Activated CD4-positive, alpha-beta memory T cell treated with anti-CD3 and anti-CD28 coated beads, Interleukin-2, amount 10 ng/mL, durations not matched to agents 7 days and 5 days (primary cell): ENCODE measurements at regions not wholly inside any gene's neighbourhood (a gene's known extent, or its start where the extent isn't known, plus 50 kb on each side); places are given as distances from the start of the nearest gene placed in this dataset.
"Not testable (repeated sequence)": the region's sequence is repeated elsewhere in the genome, so short reads cannot be mapped to it uniquely, and the experiment has no call there.

Experiments
- CTCF ChIA-PET: fragments of 350-600 bp; sonication (Branson Sonifier 250); formaldehyde crosslinking; loops from one replicate; lab custom pipeline; 2021; ENCODE audit warnings: antibody characterized with exemption, inconsistent platforms; lab: Charles Lee
- POLR2A ChIA-PET: fragments of 350-600 bp; sonication (Branson Sonifier 250); formaldehyde crosslinking; loops from one replicate; lab custom pipeline; 2021; ENCODE audit warnings: antibody characterized with exemption; lab: Charles Lee
- DNase-seq: peaks from one replicate; pipeline ENCODE4 v3.0.0-alpha.2; 2020
- H3K27ac Mint-ChIP-seq: one replicate; pipeline ENCODE4 v1.8.0; 2021; ENCODE audit warnings: mild to moderate bottlenecking, mixed read lengths
- H3K27me3 Mint-ChIP-seq: one replicate; pipeline ENCODE4 v1.8.0; 2021; ENCODE audit warnings: mixed read lengths
- H3K36me3 Mint-ChIP-seq: one replicate; pipeline ENCODE4 v1.8.0; 2021; ENCODE audit warnings: low read depth, mixed read lengths
- H3K4me1 Mint-ChIP-seq: one replicate; pipeline ENCODE4 v1.8.0; 2021; ENCODE audit warnings: mixed read lengths
- H3K4me3 Mint-ChIP-seq: one replicate; pipeline ENCODE4 v1.8.0; 2021; ENCODE audit warnings: mild to moderate bottlenecking, mixed read lengths
- H3K9me3 Mint-ChIP-seq: one replicate; pipeline ENCODE4 v1.8.0; 2021; ENCODE audit warnings: mixed read lengths

DNA sequence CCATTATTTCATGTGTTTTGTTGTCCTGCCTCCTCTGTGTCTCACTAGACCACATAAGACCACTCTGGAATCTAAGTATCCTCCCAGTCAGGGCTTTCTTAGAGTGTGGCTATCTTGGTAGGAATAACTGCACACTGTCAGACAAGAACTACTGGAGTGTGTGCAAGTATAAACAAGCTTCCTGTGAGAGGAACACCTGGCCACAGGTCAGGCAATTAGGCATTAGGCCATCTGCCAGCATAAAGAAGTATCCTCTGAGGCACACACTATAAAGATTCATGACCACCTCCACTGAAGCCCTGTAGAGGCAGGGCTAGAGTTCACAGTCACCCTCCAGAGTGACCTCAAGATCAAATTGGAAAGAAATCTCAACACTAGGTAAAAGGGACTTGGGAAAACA is 507.0 kb upstream of the PABPC4L start:
- POLR2A ChIA-PET: no interaction called here
- H3K27ac Mint-ChIP-seq: no peak overlapping the region
- CTCF ChIA-PET: no interaction called here
- H3K9me3 Mint-ChIP-seq: peaks cover 5% of the 10 kb centered on the region
- H3K4me3 Mint-ChIP-seq: no peak overlapping the region
- H3K27me3 Mint-ChIP-seq: no peaks in the 10 kb centered on the region
- H3K4me1 Mint-ChIP-seq: no peaks in the 10 kb centered on the region
- DNase-seq: no peak
- no peaks in the 10 kb centered on the region for H3K36me3 Mint-ChIP-seq

- Mint-ChIP-seq H3K4me3 (no peak overlapping the region), H3K4me1 (no peaks in the 10 kb centered on the region), H3K27ac (no peak overlapping the region), H3K36me3 (no peaks in the 10 kb centered on the region), H3K9me3 (peaks cover 4% of the 10 kb centered on the region), H3K27me3 (no peaks in the 10 kb centered on the region)
- ChIA-PET CTCF (no interaction called here), POLR2A (no interaction called here)
- DNase-seq: no peak
Observed at GRCh38 chr4:134708026-134708425, 506.4 kb upstream of the PABPC4L start.

DNA sequence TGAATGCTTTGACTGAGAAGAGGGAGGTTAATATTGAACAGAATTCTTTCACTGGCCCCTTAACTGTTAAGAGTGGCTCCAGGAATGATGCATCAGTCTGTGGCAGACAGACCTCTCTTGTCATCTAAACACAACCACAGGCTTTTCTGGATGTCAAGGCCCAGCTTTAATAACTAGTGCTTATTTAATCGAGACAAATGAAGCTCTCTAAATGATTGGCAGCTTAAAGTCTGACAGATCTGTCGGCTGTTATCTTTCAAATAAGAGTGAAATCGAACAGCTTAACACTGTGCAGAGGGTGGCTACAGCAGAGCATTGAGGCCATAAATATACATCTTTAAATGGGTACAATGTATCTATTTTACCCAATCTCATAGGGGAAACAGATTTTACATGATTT is 500.8 kb upstream of the PABPC4L start:
- Mint-ChIP-seq H3K4me1 (no peaks in the 10 kb centered on the region), H3K36me3 (no peaks in the 10 kb centered on the region)

GRCh38 chr4:134700251-134700650 is 498.7 kb upstream of the PABPC4L start:
- Mint-ChIP-seq H3K4me3 (no peak overlapping the region), H3K4me1 (no peaks in the 10 kb centered on the region), H3K27ac (no peak overlapping the region), H3K36me3 (no peaks in the 10 kb centered on the region), H3K9me3 (peaks cover 5% of the 10 kb centered on the region), H3K27me3 (no peaks in the 10 kb centered on the region)
- DNase-seq: no peak
- POLR2A ChIA-PET: no interaction called here
- CTCF ChIA-PET: no interaction called here

More for the DNA sequence above, 500.8 kb upstream of the PABPC4L start:
- ChIA-PET POLR2A (no interaction called here), CTCF (no interaction called here)
- no peak overlapping the region for H3K27ac Mint-ChIP-seq
- no peaks in the 10 kb centered on the region for H3K27me3 Mint-ChIP-seq
- peaks cover 5% of the 10 kb centered on the region for H3K9me3 Mint-ChIP-seq
- no peak overlapping the region for H3K4me3 Mint-ChIP-seq
- no peak for DNase-seq

- H3K9me3 Mint-ChIP-seq, H3K4me1 Mint-ChIP-seq, H3K27ac Mint-ChIP-seq, H3K27me3 Mint-ChIP-seq, CTCF ChIA-PET, POLR2A ChIA-PET, H3K36me3 Mint-ChIP-seq, H3K4me3 Mint-ChIP-seq, DNase-seq: not testable (repeated sequence)
Observed at GRCh38 chr4:134698831-134699230, 497.2 kb upstream of the PABPC4L start.

DNA sequence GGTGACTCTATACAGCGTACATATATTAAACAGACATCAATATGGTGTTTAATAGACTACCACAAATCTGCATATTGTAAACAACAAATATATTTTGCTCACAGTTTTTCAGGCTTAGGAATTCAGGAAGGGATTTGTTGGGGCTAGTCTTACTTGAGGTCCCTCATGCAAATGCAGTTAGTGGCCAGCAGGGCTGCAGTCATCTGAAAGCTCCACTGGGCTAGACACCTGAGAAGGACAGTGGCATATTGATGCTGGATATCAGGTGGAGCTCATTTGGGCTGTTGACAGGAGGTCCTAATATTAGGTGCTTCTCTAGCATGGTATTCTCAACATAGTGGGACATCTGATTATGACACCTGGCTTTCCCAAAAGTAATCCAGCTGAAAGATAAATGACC is 493.8 kb upstream of the PABPC4L start:
- no peaks in the 10 kb centered on the region for H3K36me3 Mint-ChIP-seq
- H3K9me3 Mint-ChIP-seq: peaks cover 7% of the 10 kb centered on the region
- no peak for DNase-seq
- no peaks in the 10 kb centered on the region for H3K27me3 Mint-ChIP-seq
- no peak overlapping the region for H3K27ac Mint-ChIP-seq
- no peaks in the 10 kb centered on the region for H3K4me1 Mint-ChIP-seq
- CTCF ChIA-PET: no interaction called here
- H3K4me3 Mint-ChIP-seq: no peak overlapping the region
- POLR2A ChIA-PET: no interaction called here

- Mint-ChIP-seq H3K4me1 (no peaks in the 10 kb centered on the region), H3K27ac (no peak overlapping the region), H3K36me3 (no peaks in the 10 kb centered on the region), H3K9me3 (peaks cover 2% of the 10 kb centered on the region), H3K4me3 (no peak overlapping the region), H3K27me3 (no peaks in the 10 kb centered on the region)
- ChIA-PET POLR2A (no interaction called here), CTCF (no interaction called here)
- DNase-seq: no peak
Observed at GRCh38 chr4:134691915-134692314, 490.3 kb upstream of the PABPC4L start.

DNA sequence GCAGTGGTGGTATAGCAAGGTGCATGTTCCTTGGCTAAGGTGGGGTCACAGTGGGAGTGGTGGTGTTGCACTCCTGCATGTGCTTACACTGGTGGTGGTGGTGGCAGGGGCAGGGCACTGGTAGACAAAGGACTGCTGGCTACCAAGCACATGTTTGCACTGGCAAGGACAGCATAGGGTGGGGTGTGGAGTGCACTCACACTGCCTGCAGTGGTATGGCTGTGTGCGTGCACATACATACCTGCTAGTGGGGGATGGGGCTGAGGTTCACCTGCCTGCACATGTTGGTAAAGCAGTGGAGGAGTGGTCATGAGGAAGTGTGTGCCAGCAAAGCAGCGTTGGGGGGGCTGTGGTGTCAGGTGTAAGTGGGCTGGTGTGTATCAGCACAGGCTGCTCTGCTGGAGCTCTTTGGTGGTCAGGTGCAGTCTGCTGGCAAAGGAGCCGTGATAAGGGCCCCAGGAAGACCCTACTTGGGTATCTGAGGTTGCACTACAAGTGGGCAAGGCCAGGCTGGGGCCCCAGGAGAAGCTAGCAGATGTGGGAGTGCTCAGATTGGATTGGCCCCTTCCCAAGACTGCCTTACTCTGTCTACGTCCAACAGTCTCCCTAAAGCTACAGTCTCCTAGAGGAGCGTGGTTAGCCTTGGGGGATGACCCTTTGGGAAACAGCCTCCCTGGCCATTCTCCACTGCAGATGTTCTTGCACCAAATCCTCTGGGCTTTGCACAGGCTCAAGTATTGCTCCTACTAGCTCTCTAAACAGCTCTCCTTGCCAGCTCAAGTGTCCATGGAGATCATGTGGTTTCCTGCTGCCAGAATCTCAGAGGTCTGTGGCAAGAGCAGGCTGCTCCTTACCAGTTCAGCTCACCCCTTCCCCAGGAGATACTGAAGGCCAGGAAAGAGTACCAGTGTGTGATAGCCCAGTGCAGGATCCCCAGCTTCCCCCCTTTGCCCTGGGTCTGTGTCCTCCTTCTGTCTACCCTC is 486.3 kb upstream of the PABPC4L start:
- Mint-ChIP-seq H3K4me1 (no peaks in the 10 kb centered on the region), H3K27me3 (no peaks in the 10 kb centered on the region), H3K9me3 (peaks cover 2% of the 10 kb centered on the region), H3K4me3 (no peak overlapping the region), H3K27ac (no peak overlapping the region), H3K36me3 (no peaks in the 10 kb centered on the region)
- ChIA-PET CTCF (no interaction called here), POLR2A (no interaction called here)
- no peak for DNase-seq

- CTCF ChIA-PET: no interaction called here
- no peaks in the 10 kb centered on the region for H3K27me3 Mint-ChIP-seq
- H3K4me3 Mint-ChIP-seq: no peak overlapping the region
- no peaks in the 10 kb centered on the region for H3K36me3 Mint-ChIP-seq
- no peak for DNase-seq
- H3K27ac Mint-ChIP-seq: no peak overlapping the region
- H3K9me3 Mint-ChIP-seq: peaks cover 7% of the 10 kb centered on the region
- no peaks in the 10 kb centered on the region for H3K4me1 Mint-ChIP-seq
- POLR2A ChIA-PET: no interaction called here
Observed at GRCh38 chr4:134677209-134677814, 475.7 kb upstream of the PABPC4L start.

- Mint-ChIP-seq H3K36me3 (no peaks in the 10 kb centered on the region), H3K4me3 (no peak overlapping the region), H3K27me3 (no peaks in the 10 kb centered on the region), H3K4me1 (no peaks in the 10 kb centered on the region), H3K9me3 (no peaks in the 10 kb centered on the region), H3K27ac (no peak overlapping the region)
- no peak for DNase-seq
- ChIA-PET CTCF (no interaction called here), POLR2A (no interaction called here)
Observed at GRCh38 chr4:134668237-134668636, 466.6 kb upstream of the PABPC4L start.

- ChIA-PET CTCF (no interaction called here), POLR2A (no interaction called here)
- no peaks in the 10 kb centered on the region for H3K9me3 Mint-ChIP-seq
- no peaks in the 10 kb centered on the region for H3K4me1 Mint-ChIP-seq
- H3K27me3 Mint-ChIP-seq: no peaks in the 10 kb centered on the region
- no peak overlapping the region for H3K4me3 Mint-ChIP-seq
- no peaks in the 10 kb centered on the region for H3K36me3 Mint-ChIP-seq
- H3K27ac Mint-ChIP-seq: no peak overlapping the region
- DNase-seq: no peak
Observed at GRCh38 chr4:134666640-134667039, 465.1 kb upstream of the PABPC4L start.

DNA sequence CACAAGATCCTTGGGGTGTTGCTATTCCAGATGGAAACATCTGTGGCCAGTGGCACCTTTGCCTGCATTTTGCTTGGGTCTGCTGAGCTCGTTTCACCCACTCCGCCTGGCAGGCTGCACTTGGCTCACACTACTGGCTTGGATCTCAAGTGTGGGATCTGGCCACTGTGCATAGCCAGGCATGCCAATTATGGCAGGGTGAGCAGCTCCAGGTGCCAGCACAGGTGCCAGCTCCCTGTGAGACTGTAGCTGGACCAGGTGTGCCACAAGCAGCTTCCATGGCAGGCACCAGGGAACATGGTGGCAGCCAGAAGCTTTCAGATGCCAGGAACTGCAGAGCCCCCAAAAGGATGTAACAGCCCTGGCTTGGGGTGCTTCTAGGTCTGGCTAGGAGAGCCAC is 463.8 kb upstream of the PABPC4L start:
- POLR2A ChIA-PET: no interaction called here
- H3K27me3 Mint-ChIP-seq: no peaks in the 10 kb centered on the region
- CTCF ChIA-PET: no interaction called here
- no peaks in the 10 kb centered on the region for H3K36me3 Mint-ChIP-seq
- H3K4me1 Mint-ChIP-seq: no peaks in the 10 kb centered on the region
- H3K4me3 Mint-ChIP-seq: no peak overlapping the region
- H3K9me3 Mint-ChIP-seq: no peaks in the 10 kb centered on the region
- DNase-seq: no peak
- no peak overlapping the region for H3K27ac Mint-ChIP-seq

DNA sequence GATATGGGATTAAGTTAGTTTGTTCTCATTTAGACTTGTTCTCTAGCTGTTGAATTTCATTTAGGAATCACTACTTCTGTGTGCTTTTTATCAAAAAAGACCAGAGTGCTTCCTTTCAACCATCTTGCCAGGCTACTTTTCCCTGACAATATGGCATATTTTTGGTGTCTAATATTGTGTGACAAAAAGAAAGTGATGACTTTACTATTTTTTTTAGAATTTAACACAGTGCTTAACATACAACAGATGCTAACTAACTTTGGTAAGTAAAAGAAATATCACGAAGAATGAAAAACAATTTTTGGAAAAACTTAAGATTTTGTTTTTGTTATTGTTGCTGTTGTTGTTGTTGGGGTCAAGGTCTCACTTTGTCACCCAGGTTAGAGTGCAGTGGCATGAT is 462.2 kb upstream of the PABPC4L start:
- Mint-ChIP-seq H3K9me3 (no peaks in the 10 kb centered on the region), H3K27ac (no peak overlapping the region), H3K4me1 (no peaks in the 10 kb centered on the region), H3K27me3 (no peaks in the 10 kb centered on the region), H3K36me3 (no peaks in the 10 kb centered on the region), H3K4me3 (no peak overlapping the region)
- DNase-seq: no peak
- CTCF ChIA-PET: no interaction called here
- POLR2A ChIA-PET: no interaction called here

- no peak for DNase-seq
- ChIA-PET POLR2A (no interaction called here), CTCF (no interaction called here)
- H3K4me3 Mint-ChIP-seq: no peak overlapping the region
- H3K9me3 Mint-ChIP-seq: peaks cover 4% of the 10 kb centered on the region
- H3K27ac Mint-ChIP-seq: no peak overlapping the region
- no peaks in the 10 kb centered on the region for H3K36me3 Mint-ChIP-seq
- H3K4me1 Mint-ChIP-seq: no peaks in the 10 kb centered on the region
- no peaks in the 10 kb centered on the region for H3K27me3 Mint-ChIP-seq
Observed at GRCh38 chr4:134650461-134650860, 448.9 kb upstream of the PABPC4L start.
